GM13977 (cell line): ENCODE measurements at regions not wholly inside any gene's neighbourhood (a gene's known extent, or its start where the extent isn't known, plus 50 kb on each side); places are given as distances from the start of the nearest gene placed in this dataset.
"Not testable (repeated sequence)": the region's sequence is repeated elsewhere in the genome, so short reads cannot be mapped to it uniquely, and the experiment has no call there.

Experiments
- DNase-seq: peaks from one replicate; pipeline ENCODE4 v3.0.0; 2012; ENCODE audit warnings: low spot score
- CTCF ChIP-seq: IDR thresholded peaks from 2 replicates; pipeline ENCODE4 v1.5.1; 2012; ENCODE audit warnings: mild to moderate bottlenecking, control low read depth; ENCODE audit not compliant: insufficient read depth; ENCODE audit errors: extremely low read depth, missing control alignments
- in situ Hi-C: fragments of 300-500 bp; cut with MboI; formaldehyde crosslinking; loops from one replicate; pipeline ENCODE4 v1.12.0; 2022; ENCODE audit warnings: low sequenced_read_pairs, low pct_unique_long_range_greater_than_20kb, mixed read lengths, inconsistent platforms; ENCODE audit not compliant: unreplicated experiment

GRCh38 chr7:81268551-81268950 is 349.7 kb upstream of the SEMA3C start:
- no peak for TF ChIP-seq CTCF
- in situ Hi-C loops = no loop called here
- no peak for DNase-seq

GRCh38 chr7:81267508-81267907 is 348.7 kb upstream of the SEMA3C start:
- TF ChIP-seq CTCF = no peak
- no peak for DNase-seq
- in situ Hi-C loops = no loop called here

GRCh38 chr7:81264116-81264515 is 345.3 kb upstream of the SEMA3C start:
- DNase-seq = no peak
- no peak for TF ChIP-seq CTCF
- in situ Hi-C loops = no loop called here

- in situ Hi-C loops = no loop called here
- DNase-seq = no peak
- no peak for TF ChIP-seq CTCF
Observed at GRCh38 chr7:81260152-81260551, 341.3 kb upstream of the SEMA3C start.

GRCh38 chr7:81256991-81257390 is 338.1 kb upstream of the SEMA3C start:
- no peak for DNase-seq
- no peak for TF ChIP-seq CTCF
- in situ Hi-C loops = no loop called here

GRCh38 chr7:81248420-81248819 is 329.6 kb upstream of the SEMA3C start:
- in situ Hi-C loops = no loop called here
- TF ChIP-seq CTCF = no peak
- no peak for DNase-seq

- DNase-seq, in situ Hi-C loops: not testable (repeated sequence)
Observed at GRCh38 chr7:81247364-81247763, 328.5 kb upstream of the SEMA3C start.
